ENCODE measurements at regions not wholly inside any gene's neighbourhood (a gene's known extent, or its start where the extent isn't known, plus 50 kb on each side); places are given as distances from the start of the nearest gene placed in this dataset.

DNA sequence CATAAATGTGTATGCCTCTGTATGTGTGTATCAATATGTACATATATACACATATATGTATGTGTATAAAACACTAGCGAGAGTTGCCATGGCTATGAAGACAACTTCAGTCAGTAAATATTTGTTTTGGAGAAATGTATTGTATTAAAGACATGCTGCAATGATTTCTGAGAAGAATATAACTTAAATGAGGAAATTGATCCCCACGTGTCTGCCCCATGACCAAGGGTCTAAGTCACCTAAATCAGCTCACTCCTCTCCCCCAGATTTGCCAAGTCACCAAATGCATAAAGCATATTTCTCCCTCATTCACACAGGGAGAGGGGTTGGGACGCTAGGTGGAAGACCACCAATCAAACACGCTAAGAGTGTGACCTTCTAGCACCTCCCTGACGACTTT lies 58.3 kb upstream of the LYST start:
- DNase-seq = no peak

DNA sequence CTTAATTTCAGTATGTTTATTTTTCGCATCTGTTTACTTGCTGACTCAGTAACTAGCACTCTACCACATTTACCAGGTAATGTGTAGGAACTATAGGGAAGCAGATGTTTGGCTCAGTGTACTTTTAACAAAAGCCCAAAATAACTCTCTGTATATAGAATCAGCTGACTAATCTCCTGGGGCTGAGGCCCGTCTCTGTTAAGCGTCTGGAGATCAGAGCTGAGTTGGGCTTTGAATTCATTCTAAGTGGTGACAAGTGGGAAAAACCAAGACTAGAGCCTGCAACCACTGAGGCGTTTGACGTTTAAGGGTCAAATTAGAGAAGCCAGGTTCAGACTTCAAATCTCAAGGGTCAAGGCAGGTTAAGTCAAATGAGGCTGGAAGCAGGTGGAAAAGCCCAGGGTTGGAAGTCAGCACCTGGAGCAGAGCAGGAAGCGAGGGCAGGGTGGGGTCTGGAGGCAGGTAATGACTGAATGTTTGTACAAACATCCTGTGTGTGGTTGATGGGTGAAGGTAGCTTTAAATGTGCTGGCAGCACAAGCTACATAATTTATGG lies 56.8 kb upstream of the LYST start:
- DNase-seq = peak; percentile 81

DNA sequence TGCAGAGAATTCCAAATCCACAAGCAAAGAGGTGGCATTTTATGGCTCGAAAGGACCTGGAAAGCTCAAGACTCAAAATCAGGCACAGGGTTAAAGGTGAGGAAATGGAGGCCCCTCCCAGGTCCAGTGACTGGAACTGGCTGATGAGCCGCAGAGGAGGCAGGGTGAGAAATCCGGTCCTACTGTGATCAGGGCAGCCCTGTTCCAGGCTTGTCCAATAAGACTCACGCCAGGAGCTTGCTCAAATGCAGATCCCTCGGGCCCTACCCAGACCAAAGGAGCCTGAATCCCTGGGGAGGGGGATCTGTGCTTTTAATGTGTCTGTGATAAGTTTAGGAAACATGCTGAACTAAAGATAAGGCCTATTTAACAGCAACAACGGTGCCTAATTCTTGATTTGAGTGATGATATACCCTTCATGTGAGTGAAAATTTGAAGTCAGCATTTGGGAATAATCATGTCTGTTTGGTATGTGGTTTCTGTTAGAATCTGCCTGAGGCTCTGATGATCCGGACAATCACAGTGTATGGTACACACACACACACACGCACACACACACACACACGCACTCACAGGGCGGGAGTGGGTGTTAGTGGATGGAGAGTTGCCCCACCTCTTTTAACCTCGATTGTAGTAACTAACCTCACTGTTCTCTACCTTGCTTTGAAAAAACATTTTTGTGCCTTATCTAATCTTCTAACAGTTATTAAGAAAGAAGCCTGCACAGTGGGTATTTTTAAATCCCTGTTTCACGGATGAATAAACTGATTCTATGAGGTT lies 54.1 kb upstream of the LYST start:
- no peak for DNase-seq

DNA sequence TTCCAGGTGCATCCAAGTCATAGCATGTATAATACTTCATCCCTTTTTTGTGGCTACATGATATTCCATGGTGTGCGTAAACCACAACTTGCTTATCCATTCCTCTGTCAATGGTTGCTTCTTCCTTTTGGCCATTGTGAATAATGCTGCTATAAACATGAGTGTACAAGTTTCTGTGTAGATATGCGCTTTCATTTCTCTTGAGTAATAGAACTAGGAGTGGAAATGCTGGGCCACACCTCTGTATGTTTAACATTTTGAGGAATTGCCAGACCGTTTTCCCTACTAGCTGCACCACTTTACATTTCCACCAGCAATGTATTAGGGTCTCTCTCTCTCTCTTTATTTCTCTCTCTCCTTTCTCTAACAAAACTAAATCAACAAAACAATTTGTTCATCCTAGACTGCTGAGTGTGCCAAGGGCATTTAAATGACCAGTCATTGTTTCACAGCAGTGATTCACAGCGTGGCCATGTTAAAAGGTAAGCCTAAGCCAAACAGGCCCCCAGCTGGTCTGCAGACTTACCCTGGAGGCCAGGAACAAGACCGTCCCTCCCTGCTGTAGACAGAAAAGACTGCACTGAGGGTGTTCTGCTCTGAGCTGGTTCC lies 53.2 kb upstream of the LYST start:
- DNase-seq = no peak

DNA sequence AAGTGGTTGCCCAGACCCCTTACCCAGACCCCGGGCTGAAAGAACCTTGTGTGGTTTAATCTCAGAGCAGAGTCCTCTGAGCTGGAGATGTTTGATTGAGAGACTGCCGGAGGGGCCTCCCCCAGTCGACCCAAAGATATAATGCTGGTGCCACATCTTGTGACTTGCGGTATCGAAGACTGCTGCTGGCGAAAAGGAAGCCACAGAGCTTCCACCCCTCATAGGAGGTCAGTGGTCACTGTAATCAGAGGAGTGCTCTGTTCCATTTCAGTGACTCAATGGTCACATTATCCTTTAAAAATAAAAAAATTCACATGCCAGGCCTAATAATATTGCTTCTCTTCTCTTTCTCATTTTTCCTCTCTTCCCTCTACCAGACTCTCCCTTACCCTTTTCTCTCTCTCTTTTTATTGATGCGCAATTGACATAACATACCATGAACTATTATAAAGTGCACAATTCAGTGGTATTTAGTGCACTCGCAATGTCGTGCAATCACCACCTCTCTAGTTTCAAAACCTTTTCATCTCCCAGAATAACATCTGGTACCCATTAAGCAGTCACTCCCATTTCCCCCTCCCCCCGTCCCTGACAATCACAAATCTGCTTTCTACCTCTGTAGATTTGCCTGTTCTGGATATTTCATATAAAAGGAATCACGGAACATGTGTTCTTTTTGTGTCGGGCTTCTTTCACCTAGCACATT lies 52.6 kb upstream of the LYST start:
- DNase-seq = no peak

DNA sequence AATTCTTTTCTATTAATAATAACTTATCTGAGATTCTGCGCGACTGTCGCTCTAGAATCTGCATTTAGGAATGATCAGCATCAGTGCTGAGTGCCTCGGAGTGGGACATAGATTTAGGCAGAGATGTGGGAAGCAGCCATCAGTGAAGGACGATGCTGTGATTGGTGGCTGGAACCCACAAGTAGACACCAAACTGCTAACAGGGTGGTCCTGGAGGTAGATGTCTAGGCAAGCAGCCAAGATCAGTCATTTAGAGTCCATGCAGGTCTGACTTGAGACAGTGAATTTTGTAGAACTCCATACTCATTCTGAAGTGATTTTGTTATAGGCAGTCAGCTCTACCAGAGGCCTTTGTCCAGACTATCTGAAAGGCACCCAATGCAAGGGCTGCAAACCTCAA lies 51.8 kb upstream of the LYST start:
- no peak for DNase-seq

DNA sequence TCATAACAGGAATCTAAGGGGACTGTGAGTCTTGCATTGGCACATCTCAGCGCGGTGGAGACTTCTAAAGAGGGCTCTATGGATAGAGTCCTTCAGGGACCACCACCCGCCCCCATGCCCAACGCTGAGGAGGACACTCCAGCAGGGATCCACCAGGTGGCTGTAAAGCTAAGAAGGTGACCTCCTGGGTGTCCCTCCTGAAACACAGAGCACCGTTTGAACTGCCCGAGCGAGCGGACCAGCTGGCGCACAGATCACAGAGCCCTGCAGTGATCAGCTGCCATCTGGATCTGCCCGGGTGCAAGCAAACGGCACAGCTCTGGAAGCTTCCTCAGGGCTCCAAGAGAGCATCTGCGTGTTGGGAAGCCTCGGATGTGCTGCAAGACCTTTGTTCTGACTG lies 51.3 kb upstream of the LYST start:
- no peak for DNase-seq

DNA sequence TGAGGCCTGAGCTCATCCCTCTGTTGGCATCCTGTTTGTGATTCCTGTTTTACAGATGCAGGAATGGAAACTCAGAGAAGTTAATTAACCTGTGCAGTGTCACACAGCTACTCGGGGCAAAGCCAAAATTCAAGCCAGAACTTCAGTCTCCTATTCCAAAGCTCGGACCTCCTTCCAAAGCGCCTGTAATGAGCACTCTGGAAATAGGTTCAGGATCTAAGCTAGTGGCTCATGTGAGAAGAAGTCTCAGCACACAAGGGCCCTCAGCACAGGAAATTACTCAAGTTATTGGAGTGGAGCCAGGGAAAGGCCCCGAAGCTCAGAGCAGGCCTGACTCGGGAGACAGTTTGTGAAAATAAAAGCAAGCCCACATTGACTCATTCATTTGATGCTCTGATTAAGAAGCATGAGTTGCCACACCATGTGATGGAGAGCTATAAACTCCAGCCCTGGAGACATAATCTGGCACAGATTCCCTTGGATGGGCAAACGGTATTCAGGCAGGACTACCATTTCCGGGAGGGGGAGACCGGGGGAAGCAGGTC lies 50.6 kb upstream of the LYST start:
- peak; percentile 39 for DNase-seq
